Esophagus muscularis mucosa (tissue), 3 donors: ENCODE measurements at regions not wholly inside any gene's neighbourhood (a gene's known extent, or its start where the extent isn't known, plus 50 kb on each side); places are given as distances from the start of the nearest gene placed in this dataset.

Experiments used
- CTCF ChIP-seq, 3 experiments: fragments of 200-600 bp in 2 of 3; fragments of 450-650 bp in 1 of 3; sonication (generic) in 2 of 3; IDR thresholded peaks; one replicate each; pipeline ENCODE4 v1.5.1; 2017 to 2019; ENCODE audit warnings: antibody characterized with exemption in 3 of 3, mild to moderate bottlenecking in 2 of 3, moderate library complexity in 1 of 3
- POLR2A ChIP-seq: fragments of 450-650 bp; IDR thresholded peaks from one replicate; pipeline ENCODE4 v1.6.1; 2017; ENCODE audit warnings: antibody characterized with exemption, moderate library complexity, mild to moderate bottlenecking, low read depth

DNA sequence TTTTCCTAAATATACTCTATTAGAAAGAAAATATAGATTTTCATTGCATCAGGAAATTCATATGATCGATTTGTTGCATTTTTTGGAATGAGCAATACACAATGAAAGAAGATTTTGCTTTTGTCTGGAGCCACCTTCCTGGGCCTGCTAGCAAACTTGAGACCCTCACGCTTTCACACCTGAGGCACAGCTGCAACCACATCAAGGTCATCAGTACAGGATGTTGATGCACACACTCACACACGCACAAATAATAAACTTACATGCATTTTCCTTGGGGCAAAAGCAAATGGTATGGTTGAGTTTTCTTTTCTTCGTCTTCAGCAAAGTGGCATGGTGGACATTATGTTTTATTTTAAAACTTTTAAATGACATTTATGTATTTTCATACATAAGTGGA is 64.8 kb upstream of the SATB1 start:
- TF ChIP-seq CTCF (IDR thresholded peaks at IDR 0.05) (no peak), POLR2A (no peak)
